Mucosa of gallbladder (tissue), 1 donor: ENCODE measurements at regions not wholly inside any gene's neighbourhood (a gene's known extent, or its start where the extent isn't known, plus 50 kb on each side); places are given as distances from the start of the nearest gene placed in this dataset.

Source experiments
- DNase-seq: peaks from one replicate; pipeline ENCODE4 v3.0.0-alpha.2; 2020; ENCODE audit warnings: low spot score
- donor health status: DM: no; HTN: no; CAD: no.

GRCh38 chr5:54651482-54652076, 134.0 kb downstream of the SNX18 start:
- DNase-seq, result peak; percentile 41

GRCh38 chr5:54649041-54649504, 131.5 kb downstream of the SNX18 start:
- DNase-seq, result no peak

DNA sequence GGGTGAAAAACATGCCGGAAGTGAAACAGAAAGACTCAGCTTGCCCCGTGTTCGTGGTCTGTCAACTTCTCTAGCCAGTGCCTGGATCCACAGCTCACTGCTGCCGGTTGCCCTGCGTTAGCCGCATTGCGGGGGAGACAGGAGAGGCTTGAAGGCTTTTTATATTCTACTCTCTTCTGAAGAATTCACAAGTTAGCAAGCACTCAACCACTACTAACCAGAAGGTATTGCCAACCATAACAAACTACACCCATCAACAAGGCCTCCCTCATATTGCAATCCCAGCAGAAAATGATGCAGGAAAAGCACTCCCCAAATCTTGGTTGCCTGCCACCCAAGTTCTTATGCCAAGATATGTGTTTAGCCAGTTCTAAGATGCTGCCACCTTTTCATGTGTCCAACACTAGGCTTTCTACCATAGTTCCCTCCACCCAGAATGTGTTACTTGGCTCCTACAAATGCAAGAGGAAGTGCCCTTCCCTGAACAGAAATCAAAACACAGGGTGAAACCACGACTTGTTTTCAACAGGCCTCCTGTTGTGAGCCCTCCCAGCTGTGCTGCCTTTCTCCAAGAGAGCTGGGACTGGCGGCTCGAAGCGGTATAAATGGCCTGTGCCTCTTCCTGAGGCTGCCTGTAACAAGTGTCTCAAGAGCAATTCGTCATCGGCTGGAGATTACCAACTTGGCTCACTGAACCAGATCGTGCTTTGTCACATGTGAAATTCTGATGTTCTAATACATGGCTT, 129.0 kb downstream of the SNX18 start:
- DNase-seq, result peak; percentile 64

GRCh38 chr5:54645882-54646355, 128.4 kb downstream of the SNX18 start:
- DNase-seq, result no peak

- DNase-seq, result no peak
Measured at GRCh38 chr5:54644226-54644625, 126.7 kb downstream of the SNX18 start.

DNA sequence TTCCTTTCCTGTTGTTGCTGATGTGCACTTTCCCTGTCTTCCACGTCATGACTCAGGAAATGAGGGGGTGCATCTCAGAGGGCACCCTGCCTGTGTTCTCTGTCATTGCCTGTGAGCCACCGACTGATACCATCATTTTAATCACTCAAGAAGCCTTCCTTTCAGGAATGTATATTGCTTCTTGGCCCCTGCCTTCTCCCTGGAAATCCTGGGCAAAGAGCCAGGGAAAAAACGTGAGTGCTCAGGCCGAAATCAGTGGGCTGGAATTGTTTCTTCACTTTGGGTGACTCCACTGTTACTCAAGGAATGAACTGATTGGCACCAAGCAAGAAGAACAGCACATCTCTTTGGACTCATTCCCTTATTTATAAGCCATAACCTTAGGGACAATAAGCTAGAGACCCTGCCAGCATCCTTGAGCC, 126.1 kb downstream of the SNX18 start:
- DNase-seq, result no peak

DNA sequence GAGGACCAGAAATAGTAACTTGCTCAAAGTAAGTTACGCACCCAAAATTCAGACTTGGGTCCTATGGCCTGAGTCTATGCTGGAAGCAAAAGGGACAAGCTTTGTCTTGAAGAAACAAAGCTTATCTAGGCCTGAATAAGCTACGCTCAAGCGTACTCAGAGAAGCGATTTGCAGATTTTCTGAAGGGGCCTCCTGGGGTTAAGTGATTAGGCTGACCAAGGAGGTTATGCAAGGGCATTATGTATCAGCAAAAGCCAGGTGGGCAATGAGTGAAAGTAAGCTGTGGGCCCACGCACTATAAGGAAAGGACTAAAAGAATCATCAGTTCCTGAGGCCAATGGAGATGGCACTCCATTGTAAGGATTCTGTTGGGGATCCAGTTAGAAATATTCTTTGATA, 122.1 kb downstream of the SNX18 start:
- DNase-seq, result no peak

DNA sequence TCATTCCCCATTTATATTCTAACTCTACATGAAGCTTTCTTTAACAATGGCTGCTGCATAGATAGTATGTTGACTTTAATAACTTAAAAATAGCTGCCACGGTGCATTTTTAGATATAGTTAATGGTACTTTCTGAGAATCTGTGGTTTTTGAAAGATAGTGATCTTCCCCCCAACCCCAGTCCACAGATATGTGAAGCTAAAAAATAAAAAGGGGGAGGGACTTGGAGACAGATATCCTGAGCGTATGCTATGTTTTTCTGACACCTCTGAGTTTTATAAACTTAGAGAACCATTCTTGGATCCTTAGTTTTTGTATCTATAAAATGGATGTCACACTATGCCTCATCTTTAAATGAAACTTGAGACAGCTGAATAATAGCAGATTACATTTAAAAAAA, 120.5 kb downstream of the SNX18 start:
- no peak for DNase-seq

- peak; percentile 36 for DNase-seq
Measured at GRCh38 chr5:54637654-54638053, 120.1 kb downstream of the SNX18 start.

GRCh38 chr5:54634089-54634488, 116.5 kb downstream of the SNX18 start:
- DNase-seq, result no peak

DNA sequence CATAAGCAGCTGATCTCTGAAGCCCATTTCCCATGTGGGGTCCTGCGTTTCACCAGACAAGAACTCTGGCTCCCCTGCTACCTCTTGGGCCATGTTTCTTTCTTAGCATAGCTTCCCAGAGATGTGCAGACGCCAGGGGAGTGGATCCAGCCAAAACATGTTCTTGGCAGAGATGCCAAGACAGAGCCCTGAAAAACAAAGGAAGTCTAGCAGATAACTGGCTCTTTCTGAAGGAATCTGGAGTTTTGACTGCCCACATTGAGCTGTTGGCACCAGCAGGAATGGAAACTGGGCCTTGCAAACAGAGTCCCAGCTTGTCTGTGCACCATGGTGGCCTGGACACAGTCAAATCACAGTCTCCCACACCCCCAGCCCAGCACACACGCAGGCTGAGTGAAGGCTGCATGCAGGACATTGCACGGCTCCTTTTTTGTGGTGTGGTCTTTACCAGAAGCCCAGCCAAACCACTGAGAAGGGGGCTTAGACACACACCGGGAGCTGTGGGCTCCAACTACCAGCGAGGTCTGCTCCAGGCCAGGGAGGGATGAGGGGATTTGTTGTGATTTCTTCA, 114.7 kb downstream of the SNX18 start:
- peak; percentile 26 for DNase-seq

- DNase-seq, result no peak
Measured at GRCh38 chr5:54630738-54631359, 113.3 kb downstream of the SNX18 start.

GRCh38 chr5:54629115-54629514, 111.6 kb downstream of the SNX18 start:
- no peak for DNase-seq

GRCh38 chr5:54628050-54628449, 110.5 kb downstream of the SNX18 start:
- DNase-seq, result no peak

GRCh38 chr5:54626407-54626806, 108.8 kb downstream of the SNX18 start:
- no peak for DNase-seq

GRCh38 chr5:54624805-54625568, 107.4 kb downstream of the SNX18 start:
- DNase-seq, result no peak

DNA sequence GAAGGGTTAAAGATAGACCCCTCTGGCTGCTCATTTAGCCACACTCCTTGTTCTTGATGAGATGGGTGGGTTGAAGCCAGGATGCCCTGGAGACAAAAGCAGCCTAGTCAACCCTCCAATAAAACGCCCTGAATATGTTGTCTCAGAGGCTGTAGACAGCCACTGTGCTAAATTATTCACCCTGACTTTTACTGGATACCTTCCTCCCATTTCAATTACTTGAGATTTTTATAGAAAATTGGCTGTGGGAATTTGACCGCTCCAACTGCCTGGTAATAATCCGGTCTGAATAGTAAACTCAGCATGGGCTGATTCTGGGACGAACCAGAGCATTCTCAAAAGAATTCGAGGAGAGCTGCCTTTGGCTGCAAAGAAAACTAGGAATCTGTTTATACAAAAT, 104.2 kb downstream of the SNX18 start:
- DNase-seq, result no peak

- no peak for DNase-seq
Measured at GRCh38 chr5:54621048-54621447, 103.5 kb downstream of the SNX18 start.

DNA sequence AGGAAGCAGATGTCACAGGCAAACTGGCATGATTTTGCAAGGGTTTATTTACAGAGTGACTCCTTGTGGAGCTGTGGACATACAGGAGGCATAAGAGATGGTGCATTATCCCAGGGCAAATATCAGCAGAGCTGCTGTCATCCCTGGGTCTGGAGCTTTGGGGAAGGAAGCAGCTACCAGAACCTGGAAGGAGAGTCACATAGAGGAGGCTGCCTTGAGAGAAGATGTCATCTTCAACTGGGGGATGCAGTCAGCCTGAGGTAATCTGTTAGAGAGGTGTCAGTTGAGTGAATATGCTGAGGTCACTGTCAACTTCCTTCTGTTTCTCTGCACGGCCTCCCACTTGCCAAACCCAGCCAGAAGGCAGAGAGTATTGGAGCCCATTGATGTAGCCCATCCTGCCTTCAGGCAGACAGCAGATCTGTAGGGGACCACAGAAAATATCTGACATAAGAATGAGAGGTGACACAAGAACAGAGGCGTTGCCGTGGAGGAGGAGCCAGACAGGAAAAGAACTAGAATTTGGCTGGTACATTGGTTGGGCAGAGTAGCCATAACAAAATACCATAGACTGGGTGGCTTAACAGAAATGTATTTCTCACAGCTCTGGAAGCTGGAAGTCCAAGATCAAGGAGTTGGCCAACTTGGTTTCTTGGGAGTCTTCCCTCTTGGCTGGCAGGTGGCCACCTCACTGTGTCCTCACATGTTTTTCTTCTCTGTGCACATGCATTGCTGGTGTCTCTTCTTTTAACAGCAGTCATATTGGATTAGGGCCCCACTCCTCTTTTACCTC, 102.8 kb downstream of the SNX18 start:
- DNase-seq, result no peak

GRCh38 chr5:54619731-54620130, 102.2 kb downstream of the SNX18 start:
- DNase-seq, result no peak
